DMS 273 (cell line): ENCODE measurements at regions not wholly inside any gene's neighbourhood (a gene's known extent, or its start where the extent isn't known, plus 50 kb on each side); places are given as distances from the start of the nearest gene placed in this dataset.

Source experiments
- DNase-seq: peaks from one replicate; lab custom pipeline; 2025; ENCODE audit not compliant: unreplicated experiment; lab: John Stamatoyannopoulos, UW

GRCh38 chr7:12120632-12121031 lies 90.5 kb upstream of the TMEM106B start:
- no peak for DNase-seq

- no peak for DNase-seq
Measured at GRCh38 chr7:12123172-12123571, 87.9 kb upstream of the TMEM106B start.

GRCh38 chr7:12124028-12124427 lies 87.1 kb upstream of the TMEM106B start:
- DNase-seq = no peak

GRCh38 chr7:12127455-12127854 lies 83.6 kb upstream of the TMEM106B start:
- DNase-seq = no peak

- no peak for DNase-seq
Measured at GRCh38 chr7:12130609-12131008, 80.5 kb upstream of the TMEM106B start.

- no peak for DNase-seq
Measured at GRCh38 chr7:12131122-12131521, 80.0 kb upstream of the TMEM106B start.

- DNase-seq = no peak
Measured at GRCh38 chr7:12133865-12134264, 77.2 kb upstream of the TMEM106B start.

GRCh38 chr7:12136523-12136922 lies 74.6 kb upstream of the TMEM106B start:
- no peak for DNase-seq

- no peak for DNase-seq
Measured at GRCh38 chr7:12137283-12137682, 73.8 kb upstream of the TMEM106B start.

GRCh38 chr7:12138421-12138820 lies 72.7 kb upstream of the TMEM106B start:
- DNase-seq = no peak

GRCh38 chr7:12139416-12139815 lies 71.7 kb upstream of the TMEM106B start:
- no peak for DNase-seq

GRCh38 chr7:12146813-12147212 lies 64.3 kb upstream of the TMEM106B start:
- DNase-seq = no peak

GRCh38 chr7:12152196-12152918 lies 58.7 kb upstream of the TMEM106B start:
- DNase-seq = no peak

- no peak for DNase-seq
Measured at GRCh38 chr7:12154119-12154518, 57.0 kb upstream of the TMEM106B start.

GRCh38 chr7:12157517-12157916 lies 53.6 kb upstream of the TMEM106B start:
- no peak for DNase-seq

GRCh38 chr7:12158334-12159060 lies 52.6 kb upstream of the TMEM106B start:
- no peak for DNase-seq

GRCh38 chr7:12161146-12161545 lies 49.9 kb upstream of the TMEM106B start:
- no peak for DNase-seq
